DND-41 (cell line): ENCODE measurements at regions not wholly inside any gene's neighbourhood (a gene's known extent, or its start where the extent isn't known, plus 50 kb on each side); places are given as distances from the start of the nearest gene placed in this dataset.

Experiments used
- ATAC-seq: fragments of 200-7000 bp; cut with Tn5 transposase; 3 replicates; pipeline ENCODE4 v1.9.1; 2021; ENCODE audit warnings: low read depth; ENCODE audit not compliant: insufficient read depth
- DNase-seq: peaks from one replicate; pipeline ENCODE4 v3.0.0-alpha.2; 2020
- H2AFZ ChIP-seq: 2 replicates; pipeline ENCODE4 v1.6.0; 2012; ENCODE audit warnings: low read depth, low read length
- H3K27ac ChIP-seq: 2 replicates; pipeline ENCODE4 v1.5.1; 2012; ENCODE audit warnings: low read length, inconsistent platforms
- H3K27me3 ChIP-seq: fragments of 200-600 bp; sonication (generic); 2 replicates; pipeline ENCODE4 v1.6.0; 2012; ENCODE audit warnings: low read length, mild to moderate bottlenecking, inconsistent platforms; ENCODE audit not compliant: insufficient read depth, poor library complexity
- H3K36me3 ChIP-seq: 2 replicates; pipeline ENCODE4 v1.5.1; 2012; ENCODE audit warnings: low read length, inconsistent platforms; ENCODE audit not compliant: insufficient read depth
- H3K4me1 ChIP-seq: 2 replicates; pipeline ENCODE4 v1.5.1; 2012; ENCODE audit warnings: mild to moderate bottlenecking, low read length; ENCODE audit not compliant: insufficient read depth
- H3K4me2 ChIP-seq: 2 replicates; pipeline ENCODE4 v1.6.0; 2012; ENCODE audit warnings: mild to moderate bottlenecking, moderate library complexity, low read length, inconsistent platforms; ENCODE audit not compliant: insufficient read depth
- H3K4me3 ChIP-seq, 2 experiments: fragments of 200-600 bp in 1 of 2; shearing (Covaris generic) in 1 of 2; 2 replicates each; pipeline ENCODE4 v1.5.1; 2012 to 2016; ENCODE audit warnings: inconsistent platforms in 2 of 2, low read length in 2 of 2, mild to moderate bottlenecking in 2 of 2, low read depth in 1 of 2, moderate library complexity in 1 of 2
- H3K79me2 ChIP-seq: 2 replicates; pipeline ENCODE4 v1.6.0; 2012; ENCODE audit warnings: low read length, inconsistent platforms; ENCODE audit not compliant: insufficient read depth
- H3K9ac ChIP-seq: 2 replicates; pipeline ENCODE4 v1.6.0; 2012; ENCODE audit warnings: low read depth, mild to moderate bottlenecking, inconsistent platforms, low read length, moderate library complexity
- H3K9me3 ChIP-seq: 2 replicates; pipeline ENCODE4 v1.5.1; 2012; ENCODE audit warnings: low read length, moderate library complexity, mild to moderate bottlenecking, inconsistent platforms; ENCODE audit not compliant: insufficient read depth, severe bottlenecking
- H4K20me1 ChIP-seq: 2 replicates; pipeline ENCODE4 v1.6.0; 2012; ENCODE audit warnings: low read length; ENCODE audit not compliant: insufficient read depth
- EZH2 ChIP-seq: IDR thresholded peaks from 3 replicates; pipeline ENCODE4 v1.6.1; 2012; ENCODE audit warnings: borderline replicate concordance, low read depth, mild to moderate bottlenecking, moderate library complexity, low read length, inconsistent platforms; ENCODE audit not compliant: severe bottlenecking
- TF ChIP-seq, protein P1 (sequence below): IDR thresholded peaks from 2 replicates; pipeline ENCODE4 v1.5.1; 2012; ENCODE audit warnings: borderline replicate concordance, low read length, moderate library complexity, mild to moderate bottlenecking; ENCODE audit not compliant: poor library complexity, severe bottlenecking; ENCODE audit errors: extremely low read depth

DNA sequence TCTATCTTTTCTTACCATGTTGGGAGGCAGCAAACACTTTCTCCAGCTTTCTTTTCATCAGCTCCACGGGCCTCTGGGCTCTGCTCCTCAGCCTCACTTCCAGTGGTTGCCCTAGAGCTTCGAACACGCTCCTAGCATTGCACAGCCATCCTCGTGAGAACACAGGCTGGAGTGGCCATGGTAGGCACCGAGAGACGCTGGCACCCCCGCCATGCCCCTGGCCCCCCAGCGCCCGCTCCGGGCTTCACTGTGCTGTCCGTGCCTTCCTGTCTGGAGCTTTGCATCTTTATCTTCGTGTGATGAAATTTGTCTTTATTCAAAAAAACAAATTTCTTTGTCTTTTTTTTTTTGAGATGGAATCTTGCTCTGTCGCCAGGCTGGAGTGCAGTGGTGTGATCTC, 352.2 kb downstream of the TMEM121 start:
- ATAC-seq: no peak

DNA sequence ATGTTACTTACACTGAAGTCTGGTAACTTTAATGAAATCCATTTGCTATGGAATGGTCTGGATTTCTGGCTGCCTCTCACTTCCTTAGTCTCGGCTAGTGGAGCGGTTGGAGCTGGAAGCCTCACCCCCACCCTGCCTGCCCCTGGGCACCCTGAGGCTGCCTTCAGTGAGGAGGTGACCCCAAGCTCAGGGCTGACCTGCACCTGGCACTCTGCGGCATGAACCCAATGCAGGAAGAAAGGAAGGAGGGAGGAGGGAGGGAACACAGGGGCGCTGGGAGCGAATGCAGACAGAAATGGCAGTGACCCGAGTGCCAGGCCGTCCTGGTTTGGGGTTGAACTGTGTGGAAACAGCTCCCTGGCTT, 353.1 kb downstream of the TMEM121 start:
- H3K9ac ChIP-seq: no peak overlapping the region
- no peak overlapping the region for H2AFZ ChIP-seq
- no peaks in the 10 kb centered on the region for H4K20me1 ChIP-seq
- no peak for TF ChIP-seq EZH2
- TF ChIP-seq, protein P1, sequence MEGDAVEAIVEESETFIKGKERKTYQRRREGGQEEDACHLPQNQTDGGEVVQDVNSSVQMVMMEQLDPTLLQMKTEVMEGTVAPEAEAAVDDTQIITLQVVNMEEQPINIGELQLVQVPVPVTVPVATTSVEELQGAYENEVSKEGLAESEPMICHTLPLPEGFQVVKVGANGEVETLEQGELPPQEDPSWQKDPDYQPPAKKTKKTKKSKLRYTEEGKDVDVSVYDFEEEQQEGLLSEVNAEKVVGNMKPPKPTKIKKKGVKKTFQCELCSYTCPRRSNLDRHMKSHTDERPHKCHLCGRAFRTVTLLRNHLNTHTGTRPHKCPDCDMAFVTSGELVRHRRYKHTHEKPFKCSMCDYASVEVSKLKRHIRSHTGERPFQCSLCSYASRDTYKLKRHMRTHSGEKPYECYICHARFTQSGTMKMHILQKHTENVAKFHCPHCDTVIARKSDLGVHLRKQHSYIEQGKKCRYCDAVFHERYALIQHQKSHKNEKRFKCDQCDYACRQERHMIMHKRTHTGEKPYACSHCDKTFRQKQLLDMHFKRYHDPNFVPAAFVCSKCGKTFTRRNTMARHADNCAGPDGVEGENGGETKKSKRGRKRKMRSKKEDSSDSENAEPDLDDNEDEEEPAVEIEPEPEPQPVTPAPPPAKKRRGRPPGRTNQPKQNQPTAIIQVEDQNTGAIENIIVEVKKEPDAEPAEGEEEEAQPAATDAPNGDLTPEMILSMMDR: no peak
- H3K79me2 ChIP-seq: no peaks in the 10 kb centered on the region
- no peak for ATAC-seq
- no peaks in the 10 kb centered on the region for H3K9me3 ChIP-seq
- no peak overlapping the region for H3K27ac ChIP-seq
- H3K4me3 ChIP-seq: no peak overlapping the region
- no peaks in the 10 kb centered on the region for H3K36me3 ChIP-seq
- H3K4me2 ChIP-seq: no peak overlapping the region
- H3K27me3 ChIP-seq: peaks cover 16% of the 10 kb centered on the region
- no peak for DNase-seq
- H3K4me1 ChIP-seq: no peaks in the 10 kb centered on the region

More for the DNA sequence above, 352.2 kb downstream of the TMEM121 start:
- H3K9me3 ChIP-seq: no peaks in the 10 kb centered on the region
- peaks cover 16% of the 10 kb centered on the region for H3K27me3 ChIP-seq
- DNase-seq: no peak
- no peaks in the 10 kb centered on the region for H3K36me3 ChIP-seq
- no peak overlapping the region for H2AFZ ChIP-seq
- H3K9ac ChIP-seq: no peak overlapping the region
- H3K4me3 ChIP-seq: no peak overlapping the region
- H3K79me2 ChIP-seq: no peaks in the 10 kb centered on the region
- no peaks in the 10 kb centered on the region for H4K20me1 ChIP-seq
- no peak overlapping the region for H3K4me2 ChIP-seq
- H3K27ac ChIP-seq: no peak overlapping the region
- TF ChIP-seq EZH2: no peak
- TF ChIP-seq, protein P1: no peak
- H3K4me1 ChIP-seq: no peaks in the 10 kb centered on the region

DNA sequence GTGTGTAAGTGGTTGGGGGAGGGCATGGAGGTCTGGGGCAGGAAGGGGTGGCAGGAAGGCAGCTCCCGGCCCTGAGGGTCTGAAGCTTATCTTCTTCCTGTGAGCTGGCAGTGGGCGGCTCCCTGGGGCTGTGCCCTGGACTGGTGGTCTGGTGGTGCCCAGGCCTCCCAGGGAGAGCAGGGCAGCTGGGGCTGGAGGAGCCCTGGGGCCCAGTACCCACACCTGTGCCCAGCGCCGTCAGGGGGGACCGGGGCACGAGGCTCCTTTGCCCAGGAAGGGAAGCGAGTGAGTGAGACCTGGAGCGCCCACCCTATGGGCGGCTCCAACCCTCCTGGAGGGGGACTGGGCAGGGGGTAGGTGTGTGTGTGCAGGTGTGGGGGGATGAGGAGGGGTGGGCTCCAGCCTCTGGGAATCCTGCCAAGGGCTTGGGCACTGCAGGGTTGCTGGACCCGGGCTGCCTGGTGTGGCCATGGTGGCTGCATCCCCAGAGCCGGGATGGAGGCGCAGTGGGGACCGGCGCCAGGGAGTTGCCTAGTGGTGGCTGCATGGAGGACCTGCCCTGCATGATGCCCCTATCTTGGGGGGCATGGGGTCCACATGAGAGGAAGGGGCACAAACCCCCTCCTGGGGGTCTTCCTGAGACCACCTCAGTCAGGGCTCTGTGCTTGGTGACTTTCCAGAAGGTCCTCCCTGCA, 353.6 kb downstream of the TMEM121 start:
- no peak for TF ChIP-seq EZH2
- TF ChIP-seq, protein P1: no peak
- Histone ChIP-seq H3K27me3 (peaks cover 15% of the 10 kb centered on the region), H3K4me1 (no peaks in the 10 kb centered on the region), H3K4me3 (no peak overlapping the region), H3K9me3 (no peaks in the 10 kb centered on the region), H4K20me1 (no peaks in the 10 kb centered on the region), H3K4me2 (no peak overlapping the region), H3K9ac (no peak overlapping the region), H3K79me2 (no peaks in the 10 kb centered on the region), H3K27ac (no peak overlapping the region), H2AFZ (no peak overlapping the region), H3K36me3 (no peaks in the 10 kb centered on the region)
- ATAC-seq (no peak), DNase-seq (no peak)

DNA sequence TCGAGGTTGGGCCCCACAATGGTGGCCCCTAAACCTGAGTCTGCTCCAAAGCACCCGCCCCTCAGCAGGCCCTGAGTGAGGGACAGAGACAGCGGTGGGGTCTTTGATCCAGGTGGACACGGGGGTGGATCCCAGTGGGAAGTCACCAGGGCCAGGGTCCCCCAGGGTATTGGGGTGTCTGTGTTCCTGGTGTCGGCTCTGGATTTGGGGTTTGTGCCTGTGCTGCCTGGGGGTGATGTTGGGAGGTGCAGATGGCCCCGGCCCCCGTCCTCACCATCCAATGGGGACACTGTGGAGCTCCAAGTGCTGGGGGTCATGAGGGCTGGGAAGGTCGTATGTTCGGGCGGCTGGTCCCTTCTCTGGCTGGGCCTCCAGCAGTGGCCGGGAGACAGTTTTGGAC, 354.2 kb downstream of the TMEM121 start:
- TF ChIP-seq, protein P1: no peak
- TF ChIP-seq EZH2: no peak
- Histone ChIP-seq H4K20me1 (no peaks in the 10 kb centered on the region), H3K4me1 (no peaks in the 10 kb centered on the region), H3K27ac (no peak overlapping the region), H3K27me3 (peaks cover 10% of the 10 kb centered on the region), H2AFZ (no peak overlapping the region), H3K9me3 (no peaks in the 10 kb centered on the region), H3K4me2 (no peak overlapping the region), H3K36me3 (no peaks in the 10 kb centered on the region), H3K9ac (no peak overlapping the region), H3K4me3 (no peak overlapping the region), H3K79me2 (no peaks in the 10 kb centered on the region)
- ATAC-seq (no peak), DNase-seq (no peak)
